ENCODE measurements at regions not wholly inside any gene's neighbourhood (a gene's known extent, or its start where the extent isn't known, plus 50 kb on each side); places are given as distances from the start of the nearest gene placed in this dataset.
"Not testable (repeated sequence)": the region's sequence is repeated elsewhere in the genome, so short reads cannot be mapped to it uniquely, and the experiment has no call there.

DNA sequence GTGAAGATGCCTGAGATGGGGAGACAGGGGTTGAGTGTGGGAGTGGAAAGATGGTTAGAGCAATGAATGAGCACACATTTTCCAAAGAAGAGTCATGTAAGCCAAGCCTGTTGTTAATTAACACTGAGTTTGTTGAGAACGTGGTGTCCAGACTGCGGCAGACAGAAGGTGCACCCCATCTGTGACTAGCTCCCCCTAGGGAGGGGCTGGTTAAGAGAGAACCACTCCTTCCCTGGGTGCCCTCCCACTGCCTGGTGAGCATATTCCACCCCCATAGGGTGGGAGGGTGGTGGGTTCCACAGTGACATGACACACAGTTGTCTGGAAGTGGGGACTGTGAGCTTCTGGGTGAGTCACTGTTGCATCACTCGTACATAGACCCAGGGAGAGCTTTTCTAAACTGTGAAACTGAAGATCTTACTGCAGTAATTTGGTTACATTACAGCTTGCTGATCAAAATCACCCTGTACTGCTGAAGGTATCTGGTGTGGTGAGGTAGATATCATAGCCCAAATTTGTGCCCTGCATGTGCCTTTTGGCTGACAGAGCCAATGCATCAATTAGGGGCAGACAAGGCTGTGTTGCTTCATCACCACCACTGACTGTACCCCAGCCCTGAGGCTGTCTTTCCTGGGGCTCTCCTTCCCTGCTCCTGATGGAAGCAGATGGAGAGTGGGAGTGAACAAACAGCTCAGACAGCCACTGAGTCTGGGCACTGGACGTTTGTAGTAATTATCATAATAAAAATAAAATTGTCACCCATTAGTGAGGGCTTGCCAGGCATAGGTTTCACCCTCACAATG, 150.9 kb downstream of the EMP1 start:
- no peak for DNase-seq (ENCODE audit: low spot score)

- DNase-seq (ENCODE audit: low spot score): no peak
Observed at GRCh38 chr12:13345722-13346121, 149.2 kb downstream of the EMP1 start.

DNA sequence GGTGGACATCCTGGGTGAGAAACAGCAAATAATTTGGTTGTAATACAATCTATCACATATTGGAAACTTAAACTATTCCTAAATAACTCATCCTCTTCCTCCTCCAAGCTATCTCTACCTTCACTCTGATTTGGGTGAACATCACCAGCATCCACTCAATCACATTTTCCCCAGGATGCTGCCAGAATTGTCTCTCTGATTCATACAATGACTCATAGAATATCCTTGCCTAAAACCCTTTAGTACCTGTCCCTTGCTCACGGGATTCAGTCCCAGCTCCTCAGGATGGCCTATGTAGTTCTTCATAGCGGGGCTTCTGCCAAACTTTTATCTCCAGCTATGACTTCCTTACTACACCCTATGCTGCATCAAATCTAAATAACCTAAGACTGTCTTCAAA, 146.8 kb downstream of the EMP1 start:
- DNase-seq (ENCODE audit: low spot score): no peak

DNA sequence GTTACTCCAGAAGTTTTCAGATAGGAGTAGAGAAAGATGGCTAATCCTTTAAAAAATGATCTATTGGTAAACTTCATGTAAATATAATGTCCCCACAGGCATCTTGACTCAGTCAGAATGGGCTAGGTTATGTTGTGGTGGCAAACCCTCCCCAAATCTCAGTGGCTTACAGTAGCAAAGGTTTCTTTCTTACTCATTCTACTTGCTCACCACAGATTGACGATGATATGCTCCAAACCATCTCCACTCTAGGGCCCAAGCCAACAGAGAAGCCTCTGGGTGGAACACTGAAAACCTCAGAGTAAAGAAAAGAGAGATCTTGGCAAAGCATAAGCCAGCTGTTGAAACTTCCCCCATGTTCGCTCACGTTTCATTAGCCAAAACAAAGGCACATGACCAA, 146.4 kb downstream of the EMP1 start:
- no peak for DNase-seq (ENCODE audit: low spot score)

DNA sequence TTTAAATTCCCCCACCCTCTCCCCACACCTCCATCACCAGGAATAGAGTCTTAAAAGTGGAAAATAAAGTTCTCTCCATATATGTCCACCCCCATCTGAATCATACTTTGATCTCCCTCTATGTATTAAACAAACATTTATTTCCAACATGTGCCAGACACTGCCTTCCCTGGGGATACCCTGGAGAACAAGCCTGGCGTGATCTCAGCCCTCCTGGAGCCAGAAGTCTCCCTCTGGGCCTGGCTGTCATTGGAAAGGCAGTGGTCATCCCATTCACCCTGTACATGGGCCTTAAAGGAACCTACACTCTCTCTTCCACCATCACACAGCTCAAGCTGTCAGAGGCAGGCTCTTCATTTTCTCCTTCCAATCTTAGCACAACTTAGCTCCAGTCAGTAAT, 143.6 kb downstream of the EMP1 start:
- DNase-seq (ENCODE audit: low spot score): no peak

GRCh38 chr12:13339538-13339937, 143.0 kb downstream of the EMP1 start:
- DNase-seq (ENCODE audit: low spot score): no peak

GRCh38 chr12:13339091-13339490, 142.6 kb downstream of the EMP1 start:
- DNase-seq (ENCODE audit: low spot score): no peak

- no peak for DNase-seq (ENCODE audit: low spot score)
Observed at GRCh38 chr12:13337791-13338190, 141.3 kb downstream of the EMP1 start.

- DNase-seq (ENCODE audit: low spot score): no peak
Observed at GRCh38 chr12:13336216-13336615, 139.7 kb downstream of the EMP1 start.

DNA sequence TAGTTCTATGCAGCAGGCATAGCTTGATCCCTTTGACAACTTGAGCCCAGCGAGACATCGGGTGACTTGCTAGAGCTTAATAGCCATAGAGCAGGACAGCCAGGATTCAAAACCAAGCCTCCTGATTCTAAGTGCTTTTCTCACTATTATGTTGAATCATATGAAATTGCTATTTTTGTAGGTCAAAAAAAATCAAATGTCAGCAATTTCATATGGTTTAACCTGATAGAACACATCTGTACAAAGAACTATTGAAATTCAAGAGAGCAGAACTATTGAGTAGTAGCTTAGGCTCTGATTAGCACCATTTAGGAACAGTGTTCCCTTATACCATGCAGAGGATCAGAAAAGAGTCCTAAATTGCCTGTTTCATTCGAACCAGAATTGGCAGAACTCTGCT, 132.0 kb downstream of the EMP1 start:
- no peak for DNase-seq (ENCODE audit: low spot score)

GRCh38 chr12:13326076-13326475, 129.6 kb downstream of the EMP1 start:
- no peak for DNase-seq (ENCODE audit: low spot score)

GRCh38 chr12:13325037-13325436, 128.5 kb downstream of the EMP1 start:
- DNase-seq (ENCODE audit: low spot score): not testable (repeated sequence)

DNA sequence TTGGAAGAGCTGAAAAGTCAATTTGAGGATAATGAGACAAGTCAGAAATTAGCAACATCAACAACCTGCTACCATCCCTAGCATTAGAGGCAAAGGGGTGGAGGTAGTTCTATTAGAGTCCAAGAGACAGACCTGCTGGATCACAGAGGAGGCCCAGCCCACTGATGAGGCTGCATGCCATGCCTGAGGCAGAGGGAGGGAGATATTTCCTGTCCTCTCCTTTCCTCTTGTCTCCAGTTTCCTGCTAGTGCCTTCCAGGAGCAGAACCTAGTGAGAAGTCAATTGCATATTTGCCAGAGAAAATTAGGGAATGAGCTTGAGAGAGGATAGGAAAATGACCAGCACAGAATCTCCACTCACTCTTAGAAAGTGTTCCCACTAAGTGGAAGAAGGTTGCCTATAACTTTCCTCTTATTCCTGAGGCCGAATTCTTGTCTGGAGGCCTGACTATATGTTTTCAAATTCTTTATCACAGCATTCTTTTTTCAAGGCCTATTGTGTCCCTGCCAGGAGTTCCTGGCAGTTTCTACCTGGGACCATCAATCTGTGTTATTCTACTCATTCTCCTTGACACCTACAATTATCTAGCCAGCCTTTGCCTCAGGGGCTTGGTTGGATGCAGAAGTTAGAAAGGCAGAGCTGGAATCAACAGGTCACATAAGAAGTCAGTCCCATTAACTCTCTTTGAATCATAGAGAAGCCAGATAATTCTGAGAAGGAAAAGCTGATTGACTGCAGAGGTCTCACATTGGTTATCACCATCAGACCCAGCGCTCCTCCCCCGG, 121.9 kb downstream of the EMP1 start:
- DNase-seq (ENCODE audit: low spot score): no peak

- no peak for DNase-seq (ENCODE audit: low spot score)
Observed at GRCh38 chr12:13316587-13317246, 120.2 kb downstream of the EMP1 start.

- no peak for DNase-seq (ENCODE audit: low spot score)
Observed at GRCh38 chr12:13313886-13314285, 117.4 kb downstream of the EMP1 start.

DNA sequence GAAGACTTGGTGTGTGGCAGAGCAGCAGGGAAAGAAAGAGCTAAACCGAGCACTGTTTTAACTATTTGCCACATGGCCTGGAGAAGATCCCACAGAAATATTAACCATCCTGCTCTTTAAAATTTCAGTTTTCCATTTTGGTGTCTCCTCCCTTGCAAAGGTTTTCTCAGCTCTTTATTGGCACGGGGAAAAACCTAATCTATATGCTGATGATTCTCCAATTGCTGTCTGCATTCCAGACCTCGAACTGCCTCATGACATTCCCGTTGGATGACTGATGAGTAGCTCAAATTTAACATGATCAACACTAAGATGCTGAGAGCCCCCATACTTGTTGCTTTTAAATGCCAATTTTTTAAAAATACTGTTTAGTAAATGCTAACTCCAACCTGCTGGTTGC, 115.0 kb downstream of the EMP1 start:
- no peak for DNase-seq (ENCODE audit: low spot score)

- DNase-seq (ENCODE audit: low spot score): no peak
Observed at GRCh38 chr12:13307143-13307816, 110.8 kb downstream of the EMP1 start.

DNA sequence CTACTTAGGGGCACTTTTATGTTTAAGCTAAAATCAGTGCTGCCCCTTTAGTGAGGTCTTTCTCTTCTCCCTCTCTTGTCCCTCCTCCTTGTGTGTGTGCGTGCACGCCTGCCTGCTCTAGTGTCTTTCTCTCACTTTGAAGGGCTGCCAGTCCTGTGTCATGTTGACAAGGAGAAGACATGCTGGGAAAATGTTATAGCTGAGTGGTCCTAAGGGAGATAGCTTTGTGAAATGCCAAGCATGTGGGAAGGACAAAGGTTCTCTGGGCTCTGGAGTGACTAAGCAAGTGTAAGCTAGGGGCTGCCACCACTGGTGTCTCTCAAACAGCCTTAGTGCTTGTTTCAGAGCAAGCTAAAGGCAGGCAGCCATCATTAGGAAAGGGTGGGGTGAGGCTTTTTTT, 108.4 kb downstream of the EMP1 start:
- DNase-seq (ENCODE audit: low spot score): no peak

- no peak for DNase-seq (ENCODE audit: low spot score)
Observed at GRCh38 chr12:13299457-13299856, 102.9 kb downstream of the EMP1 start.

GRCh38 chr12:13293096-13293495, 96.6 kb downstream of the EMP1 start:
- no peak for DNase-seq (ENCODE audit: low spot score)

DNA sequence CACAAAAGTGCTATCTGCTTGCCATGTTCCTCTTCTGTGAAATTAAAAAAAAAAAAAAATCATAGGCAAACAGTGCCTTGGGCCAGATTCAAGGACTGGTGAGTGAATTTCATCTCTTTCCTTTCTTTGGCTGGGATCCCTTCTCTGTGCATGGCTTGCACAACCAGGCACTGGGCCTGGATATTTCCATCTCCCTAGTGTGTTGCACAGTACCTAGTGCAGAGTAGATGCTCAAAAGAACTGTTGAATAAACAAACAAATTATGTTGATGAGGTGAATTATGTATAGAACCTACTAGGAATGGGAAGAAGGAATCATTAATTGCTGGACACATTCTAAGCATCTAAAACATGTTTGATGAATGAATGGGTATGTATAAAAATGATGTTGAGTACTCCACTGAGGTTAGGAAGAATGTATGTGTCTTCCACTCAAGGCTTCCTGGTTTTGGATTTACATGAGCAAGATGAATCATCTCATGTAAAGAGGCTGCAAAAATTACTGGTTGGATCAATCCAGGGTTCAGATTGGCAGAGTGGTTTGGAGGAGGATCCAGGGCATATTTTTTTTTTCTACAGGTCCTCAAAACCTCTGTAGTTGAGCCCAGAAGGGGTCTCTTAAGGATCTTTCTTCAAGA, 93.2 kb downstream of the EMP1 start:
- no peak for DNase-seq (ENCODE audit: low spot score)
